IPS DF 6.9 (cell line): ENCODE measurements at regions not wholly inside any gene's neighbourhood (a gene's known extent, or its start where the extent isn't known, plus 50 kb on each side); places are given as distances from the start of the nearest gene placed in this dataset.

Source experiments
- DNase-seq: peaks from one replicate; pipeline ENCODE4 v3.0.0-alpha.2; 2013; ENCODE audit warnings: low read depth, low spot score
- H3K27ac ChIP-seq: one replicate; pipeline ENCODE4 v1.5.1; 2013; ENCODE audit warnings: low read length, control low read depth
- H3K27me3 ChIP-seq: 2 replicates; pipeline ENCODE4 v1.6.1; 2013; ENCODE audit warnings: mild to moderate bottlenecking, low read length; ENCODE audit not compliant: control insufficient read depth, insufficient read depth
- H3K36me3 ChIP-seq: 2 replicates; pipeline ENCODE4 v1.6.1; 2013; ENCODE audit warnings: low read length; ENCODE audit not compliant: control insufficient read depth, insufficient read depth
- H3K4me1 ChIP-seq: 2 replicates; pipeline ENCODE4 v1.6.1; 2013; ENCODE audit warnings: low read length; ENCODE audit not compliant: control insufficient read depth, insufficient read depth
- H3K4me3 ChIP-seq: 2 replicates; pipeline ENCODE4 v1.5.1; 2013; ENCODE audit warnings: mild to moderate bottlenecking, low read length
- H3K9me3 ChIP-seq: 2 replicates; pipeline ENCODE4 v1.6.1; 2013; ENCODE audit warnings: low read length, inconsistent platforms; ENCODE audit not compliant: control insufficient read depth, insufficient read depth
- WGBS: extraction: QIAGEN DNeasy Blood & Tissue Kit; methylation state at CpG from one replicate; pipeline ENCODE4 v1.1.7; 2013; ENCODE audit warnings: mixed read lengths, missing lambda C conversion rate; ENCODE audit not compliant: insufficient read length, insufficient coverage; 5-methylcytosine and 5-hydroxymethylcytosine counted together

DNA sequence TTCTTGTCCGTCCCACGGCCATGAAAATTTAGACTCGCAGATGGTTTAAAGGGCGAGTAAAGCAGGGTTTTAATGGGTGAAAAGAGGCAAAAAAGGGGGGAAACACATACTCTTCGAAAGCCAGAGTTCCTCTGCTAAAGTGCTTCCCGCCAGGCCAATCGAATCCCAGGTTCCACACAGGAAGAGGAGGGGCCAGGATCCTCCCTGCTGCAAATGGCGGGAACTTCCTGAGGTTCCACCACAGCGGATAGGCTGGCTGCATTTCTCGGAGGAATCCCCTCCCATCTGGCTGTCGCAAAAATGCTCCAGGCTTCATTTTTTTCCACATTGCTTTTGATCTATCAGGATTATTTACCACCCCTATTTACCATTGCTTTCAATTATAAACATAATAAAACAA, 670.1 kb upstream of the CA10 start:
- no CpG with 5 or more reads among the region's 11 CpGs for WGBS
- Histone ChIP-seq H3K27me3 (no peaks in the 10 kb centered on the region), H3K4me3 (no peak overlapping the region), H3K27ac (no peak overlapping the region), H3K4me1 (no peaks in the 10 kb centered on the region), H3K36me3 (no peaks in the 10 kb centered on the region), H3K9me3 (no peaks in the 10 kb centered on the region)
- no peak for DNase-seq

DNA sequence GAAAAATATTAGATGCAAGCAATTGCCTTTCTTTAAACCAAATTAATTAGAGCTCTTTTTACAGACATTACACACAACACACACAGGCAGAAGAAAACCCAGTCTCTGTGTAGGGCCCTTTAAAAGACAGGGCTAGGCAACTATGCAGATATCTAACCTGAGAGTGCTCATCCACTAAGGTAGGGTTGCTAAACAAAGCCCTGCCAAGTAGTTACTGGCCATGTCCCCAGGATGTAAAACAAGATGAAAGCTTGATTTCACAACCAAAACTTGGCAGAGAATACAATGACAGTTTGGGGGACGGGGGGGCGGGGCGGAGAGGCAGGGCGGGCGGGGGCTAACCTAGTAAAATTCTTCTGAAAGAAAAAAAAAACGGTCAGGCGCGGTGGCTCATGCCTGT, 669.0 kb upstream of the CA10 start:
- no CpG with 5 or more reads among the region's 8 CpGs for WGBS
- DNase-seq, result no peak
- Histone ChIP-seq H3K4me1 (no peaks in the 10 kb centered on the region), H3K27ac (no peak overlapping the region), H3K27me3 (no peaks in the 10 kb centered on the region), H3K36me3 (no peaks in the 10 kb centered on the region), H3K9me3 (no peaks in the 10 kb centered on the region), H3K4me3 (no peak overlapping the region)

DNA sequence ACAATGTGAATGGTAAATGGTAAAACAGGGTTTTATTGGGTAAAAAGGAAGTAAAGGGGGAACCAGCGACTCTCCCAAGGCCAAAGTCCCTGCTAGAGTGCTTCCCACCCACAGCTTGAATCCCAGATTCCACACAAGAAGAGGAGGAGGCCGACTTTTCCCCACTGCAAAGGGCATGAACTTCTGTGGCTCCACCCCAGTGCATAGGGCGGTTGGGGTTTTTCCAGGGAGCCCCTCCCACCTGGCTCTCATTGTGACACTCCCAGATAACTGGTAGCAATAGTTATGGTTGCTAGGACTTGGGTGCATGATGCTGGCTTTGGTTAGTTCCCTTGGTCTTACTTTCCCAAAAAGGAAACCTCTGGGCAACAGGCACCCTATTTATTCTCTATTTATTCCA, 666.0 kb upstream of the CA10 start:
- H3K36me3 ChIP-seq, result no peaks in the 10 kb centered on the region
- H3K9me3 ChIP-seq, result no peaks in the 10 kb centered on the region
- H3K4me3 ChIP-seq, result no peak overlapping the region
- no peaks in the 10 kb centered on the region for H3K27me3 ChIP-seq
- no peak for DNase-seq
- H3K27ac ChIP-seq, result no peak overlapping the region
- no CpG with 5 or more reads among the region's 3 CpGs for WGBS
- H3K4me1 ChIP-seq, result no peaks in the 10 kb centered on the region

DNA sequence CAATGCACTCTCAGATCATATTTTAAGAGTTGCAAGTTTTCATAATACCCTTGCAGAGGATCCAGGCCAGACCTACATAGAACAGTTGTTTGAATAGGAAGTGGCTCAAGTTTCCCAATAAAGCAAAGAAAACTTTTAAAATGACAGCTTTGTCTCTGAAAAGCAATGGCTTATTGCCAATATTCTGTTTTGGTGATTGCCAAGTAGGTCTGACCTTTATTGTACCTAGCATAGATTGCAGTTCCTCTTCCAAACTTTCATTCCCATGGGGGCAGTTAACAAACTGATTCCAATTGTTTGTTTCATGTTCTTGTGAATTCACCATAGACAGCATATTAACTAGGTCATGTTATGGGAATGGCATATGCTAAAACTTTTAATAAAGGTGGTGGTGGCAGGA, 664.6 kb upstream of the CA10 start:
- no peak for DNase-seq

DNA sequence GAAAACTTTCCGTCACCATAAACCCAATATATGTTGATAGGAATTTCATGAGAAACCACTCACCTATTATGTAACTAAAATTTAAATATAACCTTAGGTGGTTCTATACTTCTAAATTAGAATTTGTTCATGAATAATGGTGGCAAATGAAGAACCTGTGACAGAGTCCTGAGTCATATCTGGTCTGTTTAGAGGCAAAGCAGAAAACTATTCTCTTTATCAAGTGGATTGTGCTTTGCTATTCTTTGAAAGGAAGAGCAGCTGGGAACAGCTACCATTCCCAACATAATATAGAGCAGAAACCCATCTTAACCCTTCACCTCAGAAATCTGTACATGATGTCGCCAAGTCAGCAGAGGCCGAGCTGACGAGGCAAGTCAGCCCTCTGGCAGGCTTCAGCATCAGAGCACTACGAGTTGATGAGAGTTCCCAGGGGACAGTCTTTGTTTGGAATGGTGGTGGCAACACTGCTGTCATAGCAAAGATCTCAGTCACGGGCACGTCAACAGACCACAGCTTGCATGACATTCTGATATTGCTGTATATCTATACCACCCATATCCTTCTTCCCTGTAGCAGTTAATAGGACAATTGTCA, 631.9 kb upstream of the CA10 start:
- Histone ChIP-seq H3K27ac (no peak overlapping the region), H3K27me3 (no peaks in the 10 kb centered on the region), H3K4me3 (no peak overlapping the region), H3K4me1 (no peaks in the 10 kb centered on the region), H3K9me3 (no peaks in the 10 kb centered on the region), H3K36me3 (no peaks in the 10 kb centered on the region)
- DNase-seq, result no peak
- WGBS, result no CpG with 5 or more reads among the region's 7 CpGs

More for the DNA sequence above, 664.6 kb upstream of the CA10 start:
- Histone ChIP-seq H3K9me3 (no peaks in the 10 kb centered on the region), H3K4me3 (no peak overlapping the region), H3K27me3 (no peaks in the 10 kb centered on the region), H3K27ac (no peak overlapping the region), H3K36me3 (no peaks in the 10 kb centered on the region), H3K4me1 (no peaks in the 10 kb centered on the region)

DNA sequence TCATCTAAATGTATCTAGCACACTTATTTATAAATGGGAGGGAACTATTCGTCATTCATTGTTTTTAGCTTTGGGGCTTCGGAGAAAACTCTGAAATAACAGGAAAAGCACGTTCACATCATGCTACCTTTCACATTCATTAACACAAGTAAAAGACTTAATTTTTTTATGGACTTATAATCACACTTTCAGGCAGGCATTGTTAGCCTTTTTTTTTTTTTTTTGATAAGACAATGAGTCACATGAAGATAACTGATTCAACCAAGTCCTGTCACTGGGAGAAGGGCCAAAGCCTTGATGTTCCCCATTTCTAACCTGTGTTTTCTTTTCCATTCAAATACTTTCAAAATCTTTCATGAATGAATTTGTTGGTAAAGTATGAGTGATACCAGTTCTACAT, 631.3 kb upstream of the CA10 start:
- no peaks in the 10 kb centered on the region for H3K4me1 ChIP-seq
- no CpG with 5 or more reads among the region's 3 CpGs for WGBS
- DNase-seq, result no peak
- no peak overlapping the region for H3K27ac ChIP-seq
- H3K36me3 ChIP-seq, result no peaks in the 10 kb centered on the region
- H3K4me3 ChIP-seq, result no peak overlapping the region
- H3K9me3 ChIP-seq, result no peaks in the 10 kb centered on the region
- no peaks in the 10 kb centered on the region for H3K27me3 ChIP-seq

DNA sequence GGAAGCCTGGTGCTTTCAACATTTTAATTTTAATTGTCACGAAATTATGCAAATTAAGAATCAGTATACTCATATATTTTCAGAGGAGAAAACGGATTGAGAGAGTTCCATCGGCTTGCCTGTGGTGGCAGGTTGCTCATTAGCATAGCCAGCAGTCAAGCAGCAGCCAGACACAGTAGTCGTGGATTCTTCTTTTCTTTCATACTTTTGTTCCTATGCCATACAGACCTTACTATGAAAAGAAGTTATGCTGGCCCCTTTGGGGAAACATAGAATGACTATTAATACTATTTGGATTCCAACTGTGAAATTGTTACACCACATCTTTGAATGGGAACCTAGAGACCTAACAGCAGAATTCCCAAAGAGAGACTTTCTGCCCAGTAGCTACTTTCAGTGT, 617.7 kb upstream of the CA10 start:
- Histone ChIP-seq H3K36me3 (no peaks in the 10 kb centered on the region), H3K27me3 (no peaks in the 10 kb centered on the region; the same call in 1 of the 2 replicates)
- WGBS, result no CpG with 5 or more reads among the region's 4 CpGs

DNA sequence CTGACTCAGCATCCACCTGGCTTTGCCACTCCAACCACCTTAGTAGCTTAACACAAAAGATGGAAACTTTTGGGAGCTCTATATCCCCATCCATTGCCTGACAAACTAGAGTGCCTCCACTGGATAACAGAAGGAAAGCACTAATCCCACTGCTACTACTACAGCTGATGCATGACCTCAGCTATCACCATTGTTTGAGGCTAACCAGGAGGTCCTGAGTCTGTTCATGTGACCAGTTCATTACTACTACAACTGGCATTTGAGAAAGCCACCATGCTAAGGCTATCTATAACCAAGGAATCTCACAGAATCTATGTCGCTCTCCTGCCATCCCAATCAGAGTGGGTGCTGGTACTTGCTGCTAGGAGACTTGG, 604.3 kb upstream of the CA10 start:
- no peaks in the 10 kb centered on the region for H3K4me1 ChIP-seq
- no peak overlapping the region for H3K27ac ChIP-seq
- no CpG with 5 or more reads among the region's 1 CpG for WGBS
- no peaks in the 10 kb centered on the region for H3K9me3 ChIP-seq
- no peaks in the 10 kb centered on the region for H3K27me3 ChIP-seq
- H3K36me3 ChIP-seq, result no peaks in the 10 kb centered on the region
- H3K4me3 ChIP-seq, result no peak overlapping the region
- DNase-seq, result no peak

More for the DNA sequence above, 617.7 kb upstream of the CA10 start:
- Histone ChIP-seq H3K9me3 (no peaks in the 10 kb centered on the region), H3K27ac (no peak overlapping the region), H3K4me1 (no peaks in the 10 kb centered on the region), H3K4me3 (no peak overlapping the region)
- DNase-seq, result no peak

DNA sequence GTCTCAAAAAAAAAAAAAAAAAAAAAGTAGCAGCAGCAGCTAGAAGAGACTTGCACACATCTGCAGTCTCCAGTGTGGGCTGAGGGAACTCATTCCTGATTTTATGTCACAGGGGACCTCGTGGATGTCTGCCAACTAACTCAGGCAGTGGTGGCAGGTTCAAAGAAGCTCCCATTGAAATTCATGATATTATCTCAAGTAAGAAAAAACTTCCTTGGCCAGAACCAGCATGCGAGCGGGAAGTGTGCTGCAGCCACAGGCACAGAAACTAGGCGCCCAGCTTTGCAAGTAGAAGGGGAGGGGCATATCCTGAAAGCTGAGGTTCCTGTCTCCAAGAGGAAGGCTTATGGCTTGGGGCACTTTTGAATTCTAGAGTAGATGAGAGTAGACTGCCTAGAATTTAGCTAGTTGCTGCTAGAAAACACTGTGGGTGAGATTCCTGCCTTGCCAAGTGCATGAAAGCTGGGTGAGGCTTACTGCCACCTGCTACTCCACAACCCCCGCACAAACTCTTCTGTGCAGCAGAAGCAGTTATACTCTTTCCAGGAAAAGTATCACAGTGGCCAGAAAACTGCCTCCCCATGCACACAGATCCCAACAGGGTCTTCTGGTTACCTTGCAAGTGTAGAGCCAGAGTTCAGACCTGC, 603.8 kb upstream of the CA10 start:
- Histone ChIP-seq H3K36me3 (no peaks in the 10 kb centered on the region), H3K9me3 (no peaks in the 10 kb centered on the region), H3K4me3 (no peak overlapping the region), H3K27ac (no peak overlapping the region), H3K4me1 (no peaks in the 10 kb centered on the region), H3K27me3 (no peaks in the 10 kb centered on the region)
- DNase-seq, result no peak
- no CpG with 5 or more reads among the region's 5 CpGs for WGBS

DNA sequence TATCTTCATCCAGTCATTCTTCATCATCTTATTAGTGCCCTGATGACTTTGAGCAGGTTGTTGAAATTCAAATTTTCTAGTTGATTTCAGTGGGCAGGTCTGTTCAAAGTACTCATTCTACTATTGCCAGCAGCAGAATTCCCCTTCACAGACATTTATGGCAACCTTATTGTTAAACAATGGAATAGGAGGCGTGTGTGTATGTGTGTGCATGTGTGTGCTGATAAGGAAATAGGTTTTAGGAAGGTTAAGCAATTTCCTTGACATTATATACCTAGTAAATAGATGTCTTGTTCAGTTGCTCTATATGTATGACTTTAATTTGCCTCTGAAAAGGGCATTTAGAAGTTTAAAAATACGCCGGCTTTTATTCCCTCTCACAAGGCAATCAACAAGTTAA, 601.4 kb upstream of the CA10 start:
- H3K27ac ChIP-seq, result no peak overlapping the region
- WGBS, result no CpG with 5 or more reads among the region's 3 CpGs
- H3K4me1 ChIP-seq, result no peaks in the 10 kb centered on the region
- DNase-seq, result no peak
- no peaks in the 10 kb centered on the region for H3K27me3 ChIP-seq
- H3K4me3 ChIP-seq, result no peak overlapping the region
- H3K36me3 ChIP-seq, result no peaks in the 10 kb centered on the region
- no peaks in the 10 kb centered on the region for H3K9me3 ChIP-seq

DNA sequence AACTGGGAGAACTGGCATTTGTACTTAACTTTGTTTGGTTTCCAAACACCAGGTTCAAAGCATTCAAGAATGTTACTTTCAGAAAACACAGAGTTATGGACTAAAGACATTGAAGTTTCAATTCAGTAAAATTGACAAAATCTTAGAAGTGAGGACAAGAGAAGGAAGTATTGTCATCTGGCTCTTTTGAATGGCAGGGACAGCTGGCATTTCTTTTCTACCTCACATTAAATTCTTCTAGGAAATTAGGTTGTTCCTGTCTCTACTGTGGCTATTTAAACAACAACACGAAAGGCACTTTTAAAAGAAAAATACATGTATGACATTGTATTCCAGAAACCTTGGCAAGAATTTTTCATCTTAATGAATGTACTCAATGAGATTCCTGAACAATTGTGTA, 600.0 kb upstream of the CA10 start:
- no peaks in the 10 kb centered on the region for H3K27me3 ChIP-seq
- no peaks in the 10 kb centered on the region for H3K9me3 ChIP-seq
- WGBS, result no CpG with 5 or more reads among the region's 1 CpG

More for the DNA sequence above, 600.0 kb upstream of the CA10 start:
- DNase-seq, result no peak
- Histone ChIP-seq H3K4me1 (no peaks in the 10 kb centered on the region), H3K27ac (no peak overlapping the region), H3K36me3 (no peaks in the 10 kb centered on the region), H3K4me3 (no peak overlapping the region)
